ENCODE measurements at regions not wholly inside any gene's neighbourhood (a gene's known extent, or its start where the extent isn't known, plus 50 kb on each side); places are given as distances from the start of the nearest gene placed in this dataset.
A peak's percentile ranks its signal among the peaks of the same experiment; 100 is the strongest.

DNA sequence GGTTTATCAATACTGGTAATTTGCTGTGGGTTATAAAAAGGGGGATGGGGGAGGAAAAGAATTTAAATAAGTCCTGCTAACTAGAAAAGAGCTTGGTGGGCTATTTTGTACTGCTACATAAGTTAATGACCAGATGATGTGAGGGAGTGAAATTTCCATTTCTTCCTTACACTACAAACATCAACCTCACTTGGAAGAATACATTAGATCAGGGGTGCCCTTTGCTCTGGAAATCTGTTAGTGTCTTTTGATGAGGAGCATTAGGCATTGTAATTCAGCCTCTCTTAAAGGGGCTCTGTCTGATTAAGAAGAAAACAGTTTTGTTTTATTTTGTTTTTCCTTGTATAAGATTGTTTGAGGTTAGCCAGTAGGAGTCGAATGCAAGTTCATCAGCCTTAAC is 576.4 kb upstream of the TBL1XR1 start:
- no peak overlapping the region for H3K4me3 ChIP-seq
- H3K27ac ChIP-seq = no peak overlapping the region
- DNase-seq (ENCODE audit: low read depth, low spot score) = no peak
- H3K36me3 ChIP-seq (ENCODE audit: insufficient read depth, low read length) = no peaks in the 10 kb centered on the region
- no peak for TF ChIP-seq POLR2AphosphoS5 (IDR thresholded peaks at IDR 0.05; ENCODE audit: borderline replicate concordance, low read depth, low read length)
- no peak for TF ChIP-seq FOXP2 (optimal IDR thresholded peaks at IDR 0.05; ENCODE audit: control extremely low read depth, extremely low read length, insufficient read depth)
- TF ChIP-seq EZH2 (IDR thresholded peaks at IDR 0.05) = no peak
- H3K9ac ChIP-seq (ENCODE audit: insufficient read length) = no peak overlapping the region
- no peaks in the 10 kb centered on the region; the same call in 1 of the 2 replicates for H3K9me3 ChIP-seq (ENCODE audit: low read depth, low read length)

DNA sequence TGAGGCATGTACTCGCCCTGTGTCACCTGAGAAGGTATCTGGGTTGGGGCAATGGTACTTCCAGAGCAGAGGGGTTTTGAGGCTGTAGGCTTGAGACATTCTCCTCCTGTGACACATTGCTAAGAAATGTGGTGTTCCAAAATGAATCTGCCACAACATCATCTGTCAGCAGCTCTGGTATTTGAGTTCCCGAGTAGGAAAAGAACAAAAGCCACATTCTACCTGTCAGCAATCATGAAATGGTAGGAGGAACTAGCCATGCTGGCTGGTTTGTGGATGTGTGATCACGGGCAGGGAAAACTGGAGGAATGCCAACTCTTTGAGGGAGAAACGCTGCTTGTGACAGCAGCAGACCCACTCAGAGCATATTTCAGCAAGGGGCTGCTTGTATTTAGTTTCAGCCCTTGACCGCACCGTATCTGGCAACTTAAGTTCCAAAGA is 579.4 kb upstream of the TBL1XR1 start:
- no peaks in the 10 kb centered on the region for H3K36me3 ChIP-seq (ENCODE audit: insufficient read depth, low read length)
- TF ChIP-seq EZH2 (IDR thresholded peaks at IDR 0.05) (no peak), FOXP2 (optimal IDR thresholded peaks at IDR 0.05; ENCODE audit: control extremely low read depth, extremely low read length, insufficient read depth) (no peak), POLR2AphosphoS5 (IDR thresholded peaks at IDR 0.05; ENCODE audit: borderline replicate concordance, low read depth, low read length) (no peak)
- H3K9me3 ChIP-seq (ENCODE audit: low read depth, low read length) = no peaks in the 10 kb centered on the region; the same call in 1 of the 2 replicates
- H3K4me3 ChIP-seq = no peak overlapping the region
- no peak for DNase-seq (ENCODE audit: low read depth, low spot score)
- no peak overlapping the region for H3K27ac ChIP-seq
- H3K9ac ChIP-seq (ENCODE audit: insufficient read length) = no peak overlapping the region

DNA sequence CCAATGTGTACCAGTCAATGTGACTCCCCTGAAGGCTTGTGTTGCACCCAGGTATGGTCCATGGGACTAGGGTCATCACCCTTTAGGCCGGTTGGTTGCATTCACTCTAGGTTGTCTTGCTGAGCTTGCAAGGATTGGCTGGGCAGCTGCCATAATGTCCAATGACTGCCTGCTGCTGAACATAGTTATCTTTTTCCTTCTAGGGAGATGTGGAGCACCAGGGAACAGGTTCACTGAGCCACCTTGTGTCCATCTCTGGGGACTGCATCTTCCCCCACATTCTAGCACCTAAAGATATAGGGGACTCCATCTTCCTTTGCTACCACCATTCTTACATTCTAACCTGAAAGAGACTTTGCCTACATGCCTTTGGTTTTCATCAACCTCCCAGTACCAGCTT is 580.4 kb upstream of the TBL1XR1 start:
- no peaks in the 10 kb centered on the region; the same call in 1 of the 2 replicates for H3K9me3 ChIP-seq (ENCODE audit: low read depth, low read length)
- no peaks in the 10 kb centered on the region for H3K36me3 ChIP-seq (ENCODE audit: insufficient read depth, low read length)
- no peak overlapping the region for H3K9ac ChIP-seq (ENCODE audit: insufficient read length)
- H3K27ac ChIP-seq = no peak overlapping the region
- TF ChIP-seq EZH2 (IDR thresholded peaks at IDR 0.05) (no peak), FOXP2 (optimal IDR thresholded peaks at IDR 0.05; ENCODE audit: control extremely low read depth, extremely low read length, insufficient read depth) (no peak), POLR2AphosphoS5 (IDR thresholded peaks at IDR 0.05; ENCODE audit: borderline replicate concordance, low read depth, low read length) (no peak)
- no peak for DNase-seq (ENCODE audit: low read depth, low spot score)
- H3K4me3 ChIP-seq = no peak overlapping the region

DNA sequence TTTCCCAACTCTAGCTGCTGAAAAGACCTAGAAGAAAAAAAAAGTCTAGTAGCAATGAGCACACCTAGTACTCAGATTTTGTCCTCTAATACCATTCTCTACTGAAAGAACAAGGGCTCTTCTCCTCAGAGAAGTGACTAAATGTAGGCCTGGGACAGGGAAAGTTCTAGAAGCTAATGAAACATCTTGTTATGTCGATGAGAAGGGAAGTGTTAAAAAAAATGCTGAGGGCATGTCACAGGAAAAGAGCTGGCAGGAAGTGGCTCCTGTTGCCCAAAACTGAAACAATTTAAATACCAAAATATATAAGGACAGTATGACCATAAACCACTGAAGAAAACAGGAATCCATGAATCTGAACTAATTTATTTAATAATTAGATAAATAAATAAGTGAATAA is 581.4 kb upstream of the TBL1XR1 start:
- DNase-seq (ENCODE audit: low read depth, low spot score) = no peak

DNA sequence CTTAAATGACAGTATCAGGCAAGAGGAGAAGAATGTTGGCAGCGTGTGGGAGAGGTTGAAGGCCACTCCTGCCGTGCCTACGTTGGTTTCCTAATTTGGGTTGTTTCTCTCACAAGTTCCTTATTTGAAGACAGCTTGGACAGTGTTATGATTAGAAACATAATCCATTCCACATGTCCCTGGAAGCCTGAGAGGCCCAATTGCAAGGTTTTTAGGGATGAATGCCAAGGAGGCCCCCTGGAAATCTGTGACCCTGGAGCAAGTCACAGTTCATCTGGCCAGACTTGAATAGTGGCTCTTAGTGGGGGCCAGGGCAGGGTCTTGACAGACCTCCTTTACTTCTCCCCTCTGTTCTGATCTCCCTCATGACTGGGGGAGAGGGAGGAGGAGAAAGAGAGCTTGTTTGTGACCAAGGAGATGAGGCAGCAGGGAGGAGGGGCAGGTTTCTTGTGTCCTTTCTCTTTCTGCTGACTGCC is 584.4 kb upstream of the TBL1XR1 start:
- no peak for DNase-seq (ENCODE audit: low read depth, low spot score)
- Histone ChIP-seq H3K9me3 (ENCODE audit: low read depth, low read length) (no peaks in the 10 kb centered on the region; the same call in 1 of the 2 replicates), H3K36me3 (ENCODE audit: insufficient read depth, low read length) (no peaks in the 10 kb centered on the region), H3K27ac (peak overlapping the region; percentile 43; the same call in 1 of the 2 replicates), H3K4me3 (no peak overlapping the region), H3K9ac (ENCODE audit: insufficient read length) (peak overlapping the region; percentile 14)
- TF ChIP-seq EZH2 (IDR thresholded peaks at IDR 0.05) (no peak), FOXP2 (optimal IDR thresholded peaks at IDR 0.05; ENCODE audit: control extremely low read depth, extremely low read length, insufficient read depth) (no peak), POLR2AphosphoS5 (IDR thresholded peaks at IDR 0.05; ENCODE audit: borderline replicate concordance, low read depth, low read length) (no peak)

More for the DNA sequence above, 581.4 kb upstream of the TBL1XR1 start:
- Histone ChIP-seq H3K4me3 (no peak overlapping the region), H3K27ac (no peak overlapping the region), H3K9me3 (ENCODE audit: low read depth, low read length) (no peaks in the 10 kb centered on the region; the same call in 1 of the 2 replicates), H3K9ac (ENCODE audit: insufficient read length) (no peak overlapping the region), H3K36me3 (ENCODE audit: insufficient read depth, low read length) (no peaks in the 10 kb centered on the region)
- TF ChIP-seq POLR2AphosphoS5 (IDR thresholded peaks at IDR 0.05; ENCODE audit: borderline replicate concordance, low read depth, low read length) (no peak), EZH2 (IDR thresholded peaks at IDR 0.05) (no peak), FOXP2 (optimal IDR thresholded peaks at IDR 0.05; ENCODE audit: control extremely low read depth, extremely low read length, insufficient read depth) (no peak)

DNA sequence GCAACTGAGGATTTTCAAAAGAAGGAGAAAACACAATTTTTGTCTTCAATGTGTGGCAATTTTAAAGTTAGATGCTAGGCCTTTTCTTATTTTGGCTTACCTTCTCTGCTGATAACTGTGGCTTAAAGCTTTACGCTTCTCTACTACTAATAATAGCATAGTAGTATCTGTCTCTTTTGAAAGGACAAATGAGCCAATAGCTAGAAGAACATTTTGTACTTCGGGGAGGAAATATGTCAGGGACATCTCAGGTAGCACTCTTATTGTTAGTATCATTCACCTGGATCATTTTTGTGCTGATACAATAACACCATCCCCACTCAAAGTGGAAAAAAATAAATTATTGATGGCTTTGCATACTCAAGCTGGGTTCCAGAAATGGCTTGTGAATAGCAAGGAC is 586.1 kb upstream of the TBL1XR1 start:
- no peak for TF ChIP-seq EZH2 (IDR thresholded peaks at IDR 0.05)
- TF ChIP-seq FOXP2 (optimal IDR thresholded peaks at IDR 0.05; ENCODE audit: control extremely low read depth, extremely low read length, insufficient read depth) = no peak
- TF ChIP-seq POLR2AphosphoS5 (IDR thresholded peaks at IDR 0.05; ENCODE audit: borderline replicate concordance, low read depth, low read length) = no peak
- Histone ChIP-seq H3K4me3 (no peak overlapping the region), H3K9ac (ENCODE audit: insufficient read length) (no peak overlapping the region), H3K27ac (no peak overlapping the region), H3K9me3 (ENCODE audit: low read depth, low read length) (no peaks in the 10 kb centered on the region; the same call in 1 of the 2 replicates), H3K36me3 (ENCODE audit: insufficient read depth, low read length) (no peaks in the 10 kb centered on the region)
- no peak for DNase-seq (ENCODE audit: low read depth, low spot score)

DNA sequence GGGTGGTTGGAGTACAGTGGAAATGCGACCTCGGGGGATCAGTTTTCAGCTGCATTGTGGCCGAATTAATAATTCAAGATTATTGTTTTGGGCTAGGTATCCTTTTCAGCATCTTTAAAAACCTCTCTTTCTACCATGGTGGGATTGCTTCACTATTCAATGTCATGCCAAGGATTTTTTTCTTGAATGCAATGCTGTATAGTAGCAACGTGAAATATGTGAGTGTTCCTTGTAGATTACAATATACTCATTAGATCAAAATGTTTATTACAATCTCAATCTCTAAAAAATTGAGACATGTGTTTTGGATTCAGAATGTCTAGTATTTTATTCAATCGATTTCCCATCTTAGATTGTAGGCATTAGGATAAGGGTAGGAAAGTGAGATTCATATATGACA is 586.5 kb upstream of the TBL1XR1 start:
- Histone ChIP-seq H3K4me3 (no peak overlapping the region), H3K36me3 (ENCODE audit: insufficient read depth, low read length) (no peaks in the 10 kb centered on the region), H3K27ac (no peak overlapping the region), H3K9me3 (ENCODE audit: low read depth, low read length) (no peaks in the 10 kb centered on the region), H3K9ac (ENCODE audit: insufficient read length) (no peak overlapping the region)
- no peak for TF ChIP-seq FOXP2 (optimal IDR thresholded peaks at IDR 0.05; ENCODE audit: control extremely low read depth, extremely low read length, insufficient read depth)
- no peak for TF ChIP-seq EZH2 (IDR thresholded peaks at IDR 0.05)
- no peak for TF ChIP-seq POLR2AphosphoS5 (IDR thresholded peaks at IDR 0.05; ENCODE audit: borderline replicate concordance, low read depth, low read length)
- DNase-seq (ENCODE audit: low read depth, low spot score) = no peak

DNA sequence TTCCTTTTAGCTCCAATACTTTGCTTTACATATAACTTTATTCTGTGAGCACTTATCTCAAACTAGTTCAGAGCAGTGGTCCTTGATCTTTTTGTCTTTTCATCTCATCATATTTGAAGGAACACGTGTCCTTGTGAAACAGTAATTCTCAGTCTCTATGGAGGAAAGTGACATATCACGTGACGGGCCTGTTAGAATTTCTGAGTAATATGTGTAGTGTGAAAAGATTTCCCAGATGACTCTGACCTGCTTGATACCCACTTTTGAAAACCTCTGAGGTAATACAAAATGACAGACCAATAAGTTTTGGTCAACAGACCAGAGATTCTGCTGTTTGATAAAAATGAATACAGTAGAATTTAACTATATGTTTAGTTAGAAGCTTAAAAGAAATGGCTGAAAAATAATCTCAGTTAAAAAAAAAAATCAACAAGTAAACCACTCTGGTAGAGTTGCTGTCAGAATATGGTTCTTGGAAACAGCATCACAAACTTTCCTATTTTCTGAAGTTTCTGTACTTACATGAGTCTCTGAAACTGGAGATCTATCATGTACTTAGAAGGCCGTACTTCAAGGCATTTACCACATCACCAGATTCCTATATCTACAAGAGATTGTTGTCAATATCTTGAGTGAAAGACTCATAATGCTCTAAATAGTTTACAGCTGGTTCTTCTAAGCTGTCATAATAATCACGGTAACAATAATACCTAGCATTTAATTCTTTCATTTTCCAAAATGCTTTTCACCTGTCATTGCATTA is 590.2 kb upstream of the TBL1XR1 start:
- H3K27ac ChIP-seq = no peak overlapping the region
- no peak for DNase-seq (ENCODE audit: low read depth, low spot score)
- H3K9me3 ChIP-seq (ENCODE audit: low read depth, low read length) = no peaks in the 10 kb centered on the region
- TF ChIP-seq FOXP2 (optimal IDR thresholded peaks at IDR 0.05; ENCODE audit: control extremely low read depth, extremely low read length, insufficient read depth) (no peak), POLR2AphosphoS5 (IDR thresholded peaks at IDR 0.05; ENCODE audit: borderline replicate concordance, low read depth, low read length) (no peak), EZH2 (IDR thresholded peaks at IDR 0.05) (no peak)
- H3K9ac ChIP-seq (ENCODE audit: insufficient read length) = no peak overlapping the region
- no peaks in the 10 kb centered on the region for H3K36me3 ChIP-seq (ENCODE audit: insufficient read depth, low read length)
- H3K4me3 ChIP-seq = no peak overlapping the region

All from SK-N-MC (cell line).